Left kidney (tissue), 1 donor: ENCODE measurements at regions not wholly inside any gene's neighbourhood (a gene's known extent, or its start where the extent isn't known, plus 50 kb on each side); places are given as distances from the start of the nearest gene placed in this dataset.

Experiments
- DNase-seq: peaks from one replicate; pipeline ENCODE4 v3.0.0-alpha.2; 2013

DNA sequence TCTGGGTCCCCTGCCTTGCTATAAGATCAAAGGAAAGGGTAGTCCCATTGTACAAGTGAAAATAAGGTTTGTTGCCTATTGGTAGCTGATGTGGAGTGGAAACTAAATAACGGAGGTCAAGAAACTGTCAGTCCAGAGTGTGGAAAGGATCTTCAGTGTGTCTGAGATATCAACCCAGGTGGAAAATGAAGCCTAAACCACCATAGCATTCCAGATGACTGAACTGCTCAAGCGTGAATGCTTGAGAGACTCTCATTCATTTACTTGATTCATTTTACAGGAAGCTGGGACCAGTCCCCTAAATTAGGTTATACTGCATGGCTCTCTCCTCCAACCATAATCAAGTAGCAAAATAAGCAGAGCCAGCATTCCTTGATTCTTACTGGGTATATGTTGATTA is 116.0 kb upstream of the SLC28A3 start:
- peak; percentile 10 for DNase-seq

DNA sequence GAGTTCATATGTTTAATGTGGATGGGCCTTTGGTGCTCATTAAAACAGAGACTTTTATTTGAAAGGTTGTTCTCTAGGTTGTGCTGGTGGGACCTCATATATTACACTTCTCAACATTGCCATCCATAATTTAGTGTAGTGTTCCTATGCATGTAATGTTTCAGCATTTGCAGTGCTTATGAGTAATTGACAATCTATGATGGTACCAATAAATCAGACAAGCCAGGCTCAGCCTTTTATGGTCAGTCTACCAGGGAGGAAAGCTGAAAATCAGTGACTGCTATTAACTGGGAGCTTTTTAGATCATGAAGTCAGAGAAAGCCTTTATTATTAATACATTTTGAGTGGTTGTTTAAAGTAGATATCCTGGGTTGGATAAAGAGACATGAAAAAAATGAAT is 120.1 kb upstream of the SLC28A3 start:
- DNase-seq, result no peak

DNA sequence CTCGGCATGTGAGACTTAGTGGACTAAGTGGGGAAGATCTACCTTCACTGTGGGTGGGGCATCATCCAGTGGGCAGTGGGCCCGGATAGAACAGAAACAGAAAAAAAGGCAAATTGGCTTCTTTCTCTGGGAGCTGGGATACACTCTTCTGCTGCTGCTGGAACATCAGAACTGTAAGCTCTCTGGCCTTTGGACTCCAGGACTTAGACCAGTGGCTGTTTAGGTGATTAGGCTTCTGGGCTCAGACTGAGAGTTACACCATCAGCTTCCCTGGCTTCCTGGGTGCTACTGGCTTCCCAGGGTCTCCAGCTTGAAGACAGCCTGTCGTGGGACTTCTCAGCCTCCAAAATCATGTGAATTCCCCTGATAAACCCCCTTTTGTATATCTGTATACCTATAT is 122.7 kb upstream of the SLC28A3 start:
- no peak for DNase-seq

GRCh38 chr9:84466580-84467285 is 126.2 kb upstream of the SLC28A3 start:
- no peak for DNase-seq

DNA sequence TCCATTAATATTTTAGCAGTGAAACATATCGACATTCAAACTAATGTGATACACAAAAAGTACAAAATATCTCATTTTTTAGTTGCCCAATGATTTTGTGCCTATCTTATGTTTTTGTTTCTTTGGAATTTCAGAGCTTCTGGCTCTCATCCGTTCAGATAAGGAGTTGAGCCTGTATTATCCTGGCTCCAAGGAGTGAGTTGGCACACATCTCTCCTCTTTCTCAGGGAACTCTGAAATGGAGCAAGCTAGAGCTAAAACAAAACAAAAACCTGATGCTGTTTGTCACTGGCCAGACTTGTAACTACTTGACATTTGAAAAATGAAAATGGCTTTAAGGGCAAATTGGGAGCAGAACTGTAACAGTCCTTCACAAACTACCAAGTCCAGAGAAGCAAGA is 131.3 kb upstream of the SLC28A3 start:
- no peak for DNase-seq

- DNase-seq, result no peak
Observed at GRCh38 chr9:84478996-84479395, 138.4 kb upstream of the SLC28A3 start.

DNA sequence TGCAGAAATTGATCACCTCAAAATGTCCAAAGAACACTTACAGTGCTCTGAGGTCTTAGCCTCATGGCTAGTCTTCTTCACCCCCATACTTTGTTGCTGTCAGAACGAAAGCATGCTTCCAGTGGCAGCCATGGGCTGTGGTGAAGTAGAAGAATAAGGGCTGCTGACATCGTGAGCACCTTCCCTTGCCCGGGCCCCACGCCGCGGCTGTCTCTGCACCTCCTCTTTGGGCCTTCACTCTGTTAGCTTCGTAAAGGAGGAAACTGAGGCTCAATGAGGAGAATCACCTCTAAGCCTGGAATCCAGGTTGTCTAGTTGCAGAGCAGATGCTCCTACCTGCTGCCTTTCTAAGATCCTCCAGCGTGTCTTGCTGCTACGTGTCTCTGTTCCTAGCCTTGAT is 139.5 kb upstream of the SLC28A3 start:
- no peak for DNase-seq

- no peak for DNase-seq
Observed at GRCh38 chr9:84481231-84481630, 140.7 kb upstream of the SLC28A3 start.

GRCh38 chr9:84481636-84482218 is 141.2 kb upstream of the SLC28A3 start:
- DNase-seq, result no peak

DNA sequence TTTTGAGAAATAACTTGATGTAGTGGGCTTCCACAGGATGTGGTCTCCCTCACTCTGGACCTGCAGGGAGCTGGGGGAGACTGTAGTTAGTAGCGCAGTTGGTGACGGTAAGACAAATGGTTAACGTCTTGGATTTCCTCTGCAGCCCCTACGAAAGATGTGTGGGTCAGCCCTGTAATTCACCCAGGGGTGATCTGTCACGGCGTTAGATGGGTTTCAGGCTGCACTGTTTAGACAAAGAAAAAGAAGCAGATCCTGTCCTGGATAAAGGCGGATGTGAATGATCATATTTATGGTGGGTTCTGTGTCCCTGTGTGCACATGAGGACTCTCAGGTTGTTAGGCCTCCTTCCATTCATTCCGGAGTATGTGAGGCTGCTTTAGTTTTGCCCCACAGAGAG is 142.0 kb upstream of the SLC28A3 start:
- DNase-seq, result no peak

GRCh38 chr9:84484172-84484571 is 143.6 kb upstream of the SLC28A3 start:
- DNase-seq, result no peak

GRCh38 chr9:84485539-84485938 is 145.0 kb upstream of the SLC28A3 start:
- DNase-seq, result no peak

DNA sequence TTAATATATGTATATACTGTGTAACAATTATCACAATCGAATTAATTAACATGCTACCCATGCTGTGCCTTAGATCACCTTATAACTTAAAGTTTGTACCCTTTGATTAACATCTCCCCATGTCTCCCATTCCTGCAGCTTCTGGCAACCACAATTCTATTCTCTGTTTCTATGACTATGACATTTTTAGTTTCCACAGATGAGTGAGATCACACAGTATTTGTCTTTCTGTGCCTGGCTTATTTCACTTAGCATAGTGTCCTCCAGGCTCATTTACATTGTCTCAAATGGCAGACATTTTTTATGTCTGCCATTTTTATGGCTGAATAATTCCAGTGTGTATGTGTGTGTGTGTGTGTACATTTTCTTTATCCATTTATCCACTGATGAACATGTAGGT is 146.1 kb upstream of the SLC28A3 start:
- DNase-seq, result no peak

- DNase-seq, result no peak
Observed at GRCh38 chr9:84490206-84490841, 149.8 kb upstream of the SLC28A3 start.

DNA sequence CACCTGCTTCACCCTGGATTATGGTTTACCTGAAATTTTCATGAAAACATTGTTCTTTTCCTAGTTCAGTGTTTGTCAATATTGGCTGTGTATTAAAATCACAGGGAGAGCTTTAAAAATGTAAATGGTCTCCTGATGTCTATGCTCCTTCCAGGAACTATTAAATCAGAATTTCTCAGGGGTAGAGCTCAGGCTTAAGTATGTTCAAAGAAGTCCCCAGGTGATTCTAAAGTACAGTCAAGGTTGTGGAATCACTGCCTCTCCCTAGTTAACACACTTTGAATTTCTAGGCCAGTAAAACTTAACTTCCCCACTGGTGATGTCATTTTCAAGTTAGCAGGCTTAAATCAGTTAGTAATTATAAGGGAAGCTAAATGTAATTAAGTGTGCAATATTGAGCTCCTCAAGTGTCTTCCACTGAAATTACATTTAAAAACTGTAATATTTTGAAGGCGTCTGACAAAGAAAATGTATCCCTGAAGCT is 150.3 kb upstream of the SLC28A3 start:
- no peak for DNase-seq

GRCh38 chr9:84492366-84493159 is 152.0 kb upstream of the SLC28A3 start:
- no peak for DNase-seq

DNA sequence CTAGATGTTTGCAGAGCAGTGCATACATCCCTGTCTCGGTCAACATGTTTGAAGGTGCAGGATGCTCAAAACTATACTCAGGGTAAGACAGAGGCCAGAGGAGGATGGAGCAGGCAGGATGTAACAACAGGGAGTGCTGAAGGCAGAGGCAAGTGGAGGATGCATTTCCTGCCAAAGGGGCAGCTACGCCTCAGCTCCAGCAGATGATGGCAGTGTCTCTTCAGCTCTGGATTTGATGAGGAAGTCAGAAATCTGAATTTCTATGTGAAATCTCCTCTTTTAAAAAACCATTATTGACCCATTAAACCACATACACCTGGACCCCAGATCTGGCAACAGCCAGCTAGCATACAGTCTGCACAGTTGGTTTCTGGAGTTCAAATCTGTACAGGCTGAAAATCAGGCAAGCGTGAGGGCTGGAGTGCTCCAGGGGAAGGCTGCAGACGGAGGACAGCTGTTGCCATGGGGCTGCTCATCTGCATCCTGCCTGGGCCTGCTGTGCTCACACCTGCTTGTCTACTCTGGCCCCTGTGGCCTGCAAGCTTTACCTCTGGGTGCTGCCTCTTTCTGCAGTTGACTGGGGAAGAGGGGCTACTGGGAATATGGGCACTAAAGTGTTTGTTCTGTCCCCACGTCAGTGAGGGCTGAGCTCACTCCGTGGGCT is 152.9 kb upstream of the SLC28A3 start:
- no peak for DNase-seq

- DNase-seq, result no peak
Observed at GRCh38 chr9:84499969-84500582, 159.5 kb upstream of the SLC28A3 start.

- DNase-seq, result no peak
Observed at GRCh38 chr9:84500826-84501225, 160.3 kb upstream of the SLC28A3 start.

DNA sequence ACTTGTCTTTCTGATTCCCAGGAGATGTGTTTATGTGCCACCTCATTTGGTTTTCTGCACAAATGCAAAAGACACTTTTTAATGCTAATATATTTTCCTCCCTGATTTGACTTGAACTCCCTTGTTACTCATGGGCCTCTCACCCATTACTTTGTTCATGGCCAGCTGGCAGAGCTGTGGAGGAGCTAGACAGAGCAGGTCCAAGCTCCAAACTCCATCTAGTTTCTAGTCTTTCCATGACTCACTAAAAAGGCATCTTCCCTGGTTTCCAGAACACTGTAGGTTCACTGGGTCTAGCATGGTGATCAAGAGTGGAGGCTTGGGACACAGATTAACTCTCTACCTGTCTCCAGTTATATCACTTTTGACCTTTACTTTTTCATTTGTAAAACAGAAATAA is 161.0 kb upstream of the SLC28A3 start:
- no peak for DNase-seq

DNA sequence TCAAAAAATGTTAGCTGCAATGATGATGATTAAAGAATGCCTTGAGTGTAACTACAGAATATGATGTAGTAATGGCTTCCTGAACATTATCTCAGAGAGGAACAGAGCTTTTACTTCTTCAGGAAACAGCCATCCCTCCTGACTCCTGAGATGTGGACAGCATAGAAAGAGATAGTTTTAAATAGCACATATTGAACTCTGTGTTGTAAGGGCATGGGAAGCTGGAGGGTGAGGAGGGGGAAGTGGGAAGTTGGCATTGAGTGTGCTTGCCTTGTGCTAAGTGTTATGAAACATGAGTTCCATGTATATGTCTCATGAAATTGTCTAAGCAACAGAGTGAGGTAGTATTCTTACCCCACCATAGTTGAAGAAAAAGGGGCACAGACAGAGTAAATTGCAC is 161.5 kb upstream of the SLC28A3 start:
- no peak for DNase-seq

DNA sequence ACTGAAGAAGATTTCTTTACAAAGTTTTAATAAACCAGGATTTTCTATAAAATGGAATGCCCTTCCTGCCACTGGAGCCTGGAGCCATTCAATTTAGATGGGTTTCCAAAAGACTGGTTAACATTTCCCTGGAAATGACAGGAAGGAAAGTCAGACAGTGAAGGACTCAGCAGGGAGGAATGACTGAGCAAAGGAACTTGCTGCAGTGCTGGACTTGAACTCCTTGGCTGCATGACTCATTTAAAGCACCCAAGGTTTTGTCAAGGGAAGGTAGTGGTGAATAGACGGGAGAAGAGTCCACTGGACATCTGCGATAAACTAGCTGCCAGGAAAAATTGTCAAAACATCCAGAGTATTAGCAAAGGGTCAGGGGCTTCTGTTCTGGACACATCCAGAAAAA is 163.8 kb upstream of the SLC28A3 start:
- no peak for DNase-seq
